WI38 (cell line): ENCODE measurements at regions not wholly inside any gene's neighbourhood (a gene's known extent, or its start where the extent isn't known, plus 50 kb on each side); places are given as distances from the start of the nearest gene placed in this dataset.

ENCODE experiments used
- H3K4me3 ChIP-seq: 2 replicates; pipeline ENCODE4 v1.5.1; 2011; ENCODE audit warnings: low read depth, mild to moderate bottlenecking, control low read depth, low read length
- CTCF ChIP-seq: IDR thresholded peaks from 2 replicates; pipeline ENCODE4 v1.5.1; 2012; ENCODE audit warnings: low read depth, mild to moderate bottlenecking, control low read depth, low read length

GRCh38 chr6:16987996-16988395, 113.9 kb upstream of the STMND1 start:
- TF ChIP-seq CTCF = no peak

GRCh38 chr6:16985513-16986284, 116.2 kb upstream of the STMND1 start:
- TF ChIP-seq CTCF = no peak
- peak overlapping the region; percentile 46 for H3K4me3 ChIP-seq

More at GRCh38 chr6:16987996-16988395, 113.9 kb upstream of the STMND1 start:
- H3K4me3 ChIP-seq = no peak overlapping the region

- no peak overlapping the region for H3K4me3 ChIP-seq
- TF ChIP-seq CTCF = no peak
Observed at GRCh38 chr6:16982807-16983206, 119.0 kb upstream of the STMND1 start.

- no peak overlapping the region for H3K4me3 ChIP-seq
- TF ChIP-seq CTCF = no peak
Observed at GRCh38 chr6:16979677-16980370, 122.0 kb upstream of the STMND1 start.

- no peak for TF ChIP-seq CTCF
Observed at GRCh38 chr6:16978686-16979085, 123.2 kb upstream of the STMND1 start.

GRCh38 chr6:16976385-16977183, 125.3 kb upstream of the STMND1 start:
- no peak for TF ChIP-seq CTCF
- no peak overlapping the region for H3K4me3 ChIP-seq

More at GRCh38 chr6:16978686-16979085, 123.2 kb upstream of the STMND1 start:
- H3K4me3 ChIP-seq = no peak overlapping the region
